ENCODE measurements at regions not wholly inside any gene's neighbourhood (a gene's known extent, or its start where the extent isn't known, plus 50 kb on each side); places are given as distances from the start of the nearest gene placed in this dataset.

GRCh38 chr22:48659404-48659996 lies 1168.2 kb downstream of the BRD1 start:
- no peaks in the 10 kb centered on the region for H3K27me3 ChIP-seq (ENCODE audit: insufficient read depth, poor library complexity, severe bottlenecking)
- no peak overlapping the region for H3K4me3 ChIP-seq (replicated peaks; ENCODE audit: insufficient read depth, low read length)
- TF ChIP-seq SPI1 (IDR thresholded peaks at IDR 0.05; ENCODE audit: borderline replicate concordance, low read depth) (no peak), GABPA (IDR thresholded peaks at IDR 0.05; ENCODE audit: low read depth) (no peak), CTCF (IDR thresholded peaks at IDR 0.05; ENCODE audit: insufficient read depth, low read length) (no peak), POLR2AphosphoS5 (IDR thresholded peaks at IDR 0.05; ENCODE audit: low read depth) (no peak), REST (IDR thresholded peaks at IDR 0.05; ENCODE audit: insufficient replicate concordance, low read depth) (no peak)
- no peak for DNase-seq (ENCODE audit: low read depth in 1 of 2, low spot score in 1 of 2)
- no peak overlapping the region for H3K27ac ChIP-seq (replicated peaks)

GRCh38 chr22:48658871-48659270 lies 1168.8 kb downstream of the BRD1 start:
- TF ChIP-seq SPI1 (IDR thresholded peaks at IDR 0.05; ENCODE audit: borderline replicate concordance, low read depth) (no peak), POLR2AphosphoS5 (IDR thresholded peaks at IDR 0.05; ENCODE audit: low read depth) (no peak)
- no peak for DNase-seq (ENCODE audit: low read depth in 1 of 2, low spot score in 1 of 2)

GRCh38 chr22:48658246-48658645 lies 1169.4 kb downstream of the BRD1 start:
- Histone ChIP-seq H3K4me3 (replicated peaks; ENCODE audit: insufficient read depth, low read length) (no peak overlapping the region), H3K27ac (replicated peaks) (no peak overlapping the region), H3K27me3 (ENCODE audit: insufficient read depth, poor library complexity, severe bottlenecking) (no peaks in the 10 kb centered on the region)
- DNase-seq (ENCODE audit: low read depth in 1 of 2, low spot score in 1 of 2), result no peak
- TF ChIP-seq POLR2AphosphoS5 (IDR thresholded peaks at IDR 0.05; ENCODE audit: low read depth) (no peak), CTCF (IDR thresholded peaks at IDR 0.05; ENCODE audit: insufficient read depth, low read length) (no peak), REST (IDR thresholded peaks at IDR 0.05; ENCODE audit: insufficient replicate concordance, low read depth) (no peak), GABPA (IDR thresholded peaks at IDR 0.05; ENCODE audit: low read depth) (no peak), SPI1 (IDR thresholded peaks at IDR 0.05; ENCODE audit: borderline replicate concordance, low read depth) (no peak)

More at GRCh38 chr22:48658871-48659270, 1168.8 kb downstream of the BRD1 start:
- Histone ChIP-seq H3K27ac (replicated peaks) (no peak overlapping the region), H3K4me3 (replicated peaks; ENCODE audit: insufficient read depth, low read length) (no peak overlapping the region), H3K27me3 (ENCODE audit: insufficient read depth, poor library complexity, severe bottlenecking) (no peaks in the 10 kb centered on the region)

GRCh38 chr22:48654492-48654891 lies 1173.2 kb downstream of the BRD1 start:
- H3K4me3 ChIP-seq (replicated peaks; ENCODE audit: insufficient read depth, low read length), result no peak overlapping the region
- H3K27me3 ChIP-seq (ENCODE audit: insufficient read depth, poor library complexity, severe bottlenecking), result no peaks in the 10 kb centered on the region
- no peak overlapping the region for H3K27ac ChIP-seq (replicated peaks)
- no peak for DNase-seq (ENCODE audit: low read depth in 1 of 2, low spot score in 1 of 2)
- TF ChIP-seq CTCF (IDR thresholded peaks at IDR 0.05; ENCODE audit: insufficient read depth, low read length), result no peak
- TF ChIP-seq SPI1 (IDR thresholded peaks at IDR 0.05; ENCODE audit: borderline replicate concordance, low read depth), result no peak
- TF ChIP-seq GABPA (IDR thresholded peaks at IDR 0.05; ENCODE audit: low read depth), result no peak
- no peak for TF ChIP-seq POLR2AphosphoS5 (IDR thresholded peaks at IDR 0.05; ENCODE audit: low read depth)
- no peak for TF ChIP-seq REST (IDR thresholded peaks at IDR 0.05; ENCODE audit: insufficient replicate concordance, low read depth)

All from HL-60 (cell line).